Thoracic aorta (tissue), 2 donors: ENCODE measurements at regions not wholly inside any gene's neighbourhood (a gene's known extent, or its start where the extent isn't known, plus 50 kb on each side); places are given as distances from the start of the nearest gene placed in this dataset.

ENCODE experiments used
- ATAC-seq: fragments of 150-250 bp; one replicate; pipeline ENCODE4 v1.8.0; 2017; ENCODE audit warnings: low read depth; ENCODE audit not compliant: insufficient number of reproducible peaks, low FRiP score
- DNase-seq: peaks from one replicate; pipeline ENCODE4 v3.0.0-alpha.2; 2020; ENCODE audit warnings: low spot score
- H3K27ac ChIP-seq, 2 donors: fragments of 200-600 bp; sonication (generic); 1 replicate in 1 of 2; 2 replicates in 1 of 2; pipeline ENCODE4 v1.5.1; 2016; ENCODE audit warnings: mild to moderate bottlenecking in 2 of 2, moderate library complexity in 2 of 2
- H3K27me3 ChIP-seq: fragments of 200-600 bp; sonication (generic); replicated peaks from 2 replicates; pipeline ENCODE4 v1.6.0; 2016; ENCODE audit warnings: mild to moderate bottlenecking; ENCODE audit not compliant: insufficient read depth
- H3K36me3 ChIP-seq: fragments of 200-600 bp; sonication (generic); one replicate; pipeline ENCODE4 v1.5.1; 2016
- H3K4me1 ChIP-seq, 2 donors: fragments of 200-600 bp; sonication (generic); 1 replicate in 1 of 2; 2 replicates in 1 of 2; pipeline versions ENCODE4 v1.5.1 to v1.6.0; 2016; ENCODE audit warnings: low read depth in 2 of 2, mild to moderate bottlenecking in 1 of 2; ENCODE audit not compliant: control insufficient read depth in 1 of 2
- H3K4me3 ChIP-seq: fragments of 200-600 bp; sonication (generic); 2 replicates; pipeline ENCODE4 v1.5.1; 2016; ENCODE audit warnings: mild to moderate bottlenecking
- H3K9me3 ChIP-seq: fragments of 200-600 bp; sonication (generic); 2 replicates; pipeline ENCODE4 v1.5.1; 2016
- CTCF ChIP-seq: fragments of 200-600 bp; sonication (generic); IDR thresholded peaks from one replicate; pipeline ENCODE4 v1.5.1; 2019; ENCODE audit warnings: antibody characterized with exemption

GRCh38 chr2:83229443-83229842 is 1229.6 kb downstream of the SUCLG1 start:
- TF ChIP-seq CTCF, result no peak
- no peak for DNase-seq

GRCh38 chr2:83224591-83225200 is 1234.4 kb downstream of the SUCLG1 start:
- H3K4me3 ChIP-seq, result no peak overlapping the region
- H3K36me3 ChIP-seq, result no peaks in the 10 kb centered on the region
- H3K9me3 ChIP-seq, result no peaks in the 10 kb centered on the region
- TF ChIP-seq CTCF, result no peak
- ATAC-seq (no peak), DNase-seq (no peak)
- no peaks in the 10 kb centered on the region for H3K27me3 ChIP-seq
- H3K4me1 ChIP-seq, result no peaks in the 10 kb centered on the region
- H3K27ac ChIP-seq, result no peak overlapping the region

More at GRCh38 chr2:83229443-83229842, 1229.6 kb downstream of the SUCLG1 start:
- no peak overlapping the region for H3K4me3 ChIP-seq
- no peak for ATAC-seq
- H3K27ac ChIP-seq, result no peak overlapping the region
- no peaks in the 10 kb centered on the region for H3K27me3 ChIP-seq
- no peaks in the 10 kb centered on the region for H3K36me3 ChIP-seq
- H3K4me1 ChIP-seq, result no peaks in the 10 kb centered on the region
- H3K9me3 ChIP-seq, result no peaks in the 10 kb centered on the region

- no peak for ATAC-seq
- Histone ChIP-seq H3K27me3 (no peaks in the 10 kb centered on the region), H3K27ac (no peak overlapping the region), H3K36me3 (no peaks in the 10 kb centered on the region), H3K9me3 (no peaks in the 10 kb centered on the region), H3K4me1 (no peaks in the 10 kb centered on the region), H3K4me3 (no peak overlapping the region)
- TF ChIP-seq CTCF, result no peak
- DNase-seq, result no peak
These were observed 1237.8 kb downstream of the SUCLG1 start for GRCh38 chr2:83221258-83221657.

- H3K4me3 ChIP-seq, result no peak overlapping the region
- H3K27me3 ChIP-seq, result no peaks in the 10 kb centered on the region
- no peak for ATAC-seq
- H3K27ac ChIP-seq, result no peak overlapping the region
- H3K9me3 ChIP-seq, result no peaks in the 10 kb centered on the region
- DNase-seq, result no peak
- no peaks in the 10 kb centered on the region for H3K4me1 ChIP-seq
- no peak for TF ChIP-seq CTCF
- H3K36me3 ChIP-seq, result no peaks in the 10 kb centered on the region
These were observed 1241.2 kb downstream of the SUCLG1 start for GRCh38 chr2:83217854-83218253.

GRCh38 chr2:83196225-83196624 is 1262.9 kb downstream of the SUCLG1 start:
- Histone ChIP-seq H3K9me3 (no peaks in the 10 kb centered on the region), H3K4me1 (no peaks in the 10 kb centered on the region), H3K4me3 (no peak overlapping the region), H3K27me3 (no peaks in the 10 kb centered on the region), H3K36me3 (no peaks in the 10 kb centered on the region), H3K27ac (no peak overlapping the region)
- DNase-seq (no peak), ATAC-seq (no peak)
- no peak for TF ChIP-seq CTCF
